ENCODE measurements at regions not wholly inside any gene's neighbourhood (a gene's known extent, or its start where the extent isn't known, plus 50 kb on each side); places are given as distances from the start of the nearest gene placed in this dataset.

DNA sequence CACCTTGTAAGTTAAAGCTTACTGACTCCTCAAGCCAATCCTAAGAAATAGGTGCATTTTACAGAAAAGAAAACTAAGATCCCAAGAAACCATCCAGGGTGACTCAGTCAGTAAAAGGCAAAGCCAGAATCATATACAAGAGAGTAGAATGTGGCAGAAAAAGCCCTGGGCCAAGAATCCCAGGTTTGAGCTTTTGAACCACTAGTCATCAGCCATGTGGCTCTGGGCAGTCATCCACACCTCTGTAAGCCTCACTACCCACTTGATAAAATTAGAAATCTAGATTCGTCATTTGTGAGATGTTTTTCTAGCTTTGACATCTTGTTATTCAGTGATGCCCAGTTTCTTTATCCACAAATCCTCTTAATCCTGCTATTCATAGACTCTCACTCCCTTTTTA, 122.2 kb upstream of the PDE5A start:
- Histone ChIP-seq H3K4me3 (replicated peaks in 1 of 3; ENCODE audit: insufficient read depth in 1 of 3, low read depth in 1 of 3, low read length in 3 of 3) (no peak overlapping the region), H3K79me2 (ENCODE audit: control insufficient read depth, insufficient read depth, low read length) (no peaks in the 10 kb centered on the region), H4K20me1 (replicated peaks; ENCODE audit: control insufficient read depth, extremely low read depth, insufficient read depth, low read length) (no peaks in the 10 kb centered on the region), H3K9ac (replicated peaks; ENCODE audit: extremely low read depth, insufficient read depth, low read length) (no peak overlapping the region), H2AFZ (ENCODE audit: low read depth, low read length) (no peak overlapping the region), H3K4me1 (ENCODE audit: control insufficient read depth, extremely low read depth, insufficient read depth, low read length) (no peaks in the 10 kb centered on the region), H3K27me3 (ENCODE audit: control insufficient read depth in 2 of 2, insufficient read depth in 2 of 2, low read length in 2 of 2) (peaks cover 2% of the 10 kb centered on the region in 2 experiments), H3K9me1 (replicated peaks; ENCODE audit: control insufficient read depth, extremely low read depth, insufficient read depth, low read length) (no peaks in the 10 kb centered on the region), H3K27ac (ENCODE audit: insufficient read depth, low read depth, low read length) (no peak overlapping the region), H3K9me3 (replicated peaks; ENCODE audit: control insufficient read depth, insufficient read depth, low read length) (no peaks in the 10 kb centered on the region), H3K36me3 (ENCODE audit: control insufficient read depth in 2 of 2, extremely low read depth in 1 of 2, insufficient read depth in 2 of 2, low read length in 2 of 2) (no peaks in the 10 kb centered on the region), H3K4me2 (ENCODE audit: insufficient read depth, low read length) (no peak overlapping the region)
- ChIA-PET CTCF (interaction anchor here (0.7 to 2.1 kb wide), 6 partner anchors 10 to 1417 kb away, joined by 3 to 10 read pairs (median 3); partner anchors contain the start of gene PDE5A), POLR2A (interaction anchor here (0.6 kb wide), 1 partner anchor 13 kb away, joined by 3 read pairs; no protein-coding TSS in a partner anchor)
- intact Hi-C loops (cut with micrococcal nuclease) = no loop called here
- no TSS peak for BruUV-seq (replicated peaks)
- DNase-seq (ENCODE audit: low read depth, low spot score) (no peak), FAIRE-seq (no peak)
- dilution Hi-C loops (cut with MboI; ENCODE audit: extremely low pct_ligation_motif_present, low sequenced_read_pairs) = no loop called here
- TF ChIP-seq GATA2 (IDR thresholded peaks at IDR 0.05; ENCODE audit: insufficient read depth, insufficient read length, low read depth, low read length) = no peak
- no peak for TF ChIP-seq EZH2 (IDR thresholded peaks at IDR 0.05; ENCODE audit: borderline replicate concordance, low read depth, low read length, severe bottlenecking)
- no peak for TF ChIP-seq MYC (IDR thresholded peaks at IDR 0.05; ENCODE audit: low read depth, low read length)
- TF ChIP-seq, protein P1, sequence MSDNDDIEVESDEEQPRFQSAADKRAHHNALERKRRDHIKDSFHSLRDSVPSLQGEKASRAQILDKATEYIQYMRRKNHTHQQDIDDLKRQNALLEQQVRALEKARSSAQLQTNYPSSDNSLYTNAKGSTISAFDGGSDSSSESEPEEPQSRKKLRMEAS (IDR thresholded peaks at IDR 0.05; ENCODE audit: insufficient read depth, insufficient read length) = no peak
- TF ChIP-seq, protein P2, sequence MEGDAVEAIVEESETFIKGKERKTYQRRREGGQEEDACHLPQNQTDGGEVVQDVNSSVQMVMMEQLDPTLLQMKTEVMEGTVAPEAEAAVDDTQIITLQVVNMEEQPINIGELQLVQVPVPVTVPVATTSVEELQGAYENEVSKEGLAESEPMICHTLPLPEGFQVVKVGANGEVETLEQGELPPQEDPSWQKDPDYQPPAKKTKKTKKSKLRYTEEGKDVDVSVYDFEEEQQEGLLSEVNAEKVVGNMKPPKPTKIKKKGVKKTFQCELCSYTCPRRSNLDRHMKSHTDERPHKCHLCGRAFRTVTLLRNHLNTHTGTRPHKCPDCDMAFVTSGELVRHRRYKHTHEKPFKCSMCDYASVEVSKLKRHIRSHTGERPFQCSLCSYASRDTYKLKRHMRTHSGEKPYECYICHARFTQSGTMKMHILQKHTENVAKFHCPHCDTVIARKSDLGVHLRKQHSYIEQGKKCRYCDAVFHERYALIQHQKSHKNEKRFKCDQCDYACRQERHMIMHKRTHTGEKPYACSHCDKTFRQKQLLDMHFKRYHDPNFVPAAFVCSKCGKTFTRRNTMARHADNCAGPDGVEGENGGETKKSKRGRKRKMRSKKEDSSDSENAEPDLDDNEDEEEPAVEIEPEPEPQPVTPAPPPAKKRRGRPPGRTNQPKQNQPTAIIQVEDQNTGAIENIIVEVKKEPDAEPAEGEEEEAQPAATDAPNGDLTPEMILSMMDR (IDR thresholded peaks at IDR 0.05; ENCODE audit: extremely low read depth in 1 of 2, insufficient read depth in 1 of 2, low read depth in 1 of 2, low read length in 2 of 2) = no peak
- no peak for TF ChIP-seq POLR2A (IDR thresholded peaks at IDR 0.05; ENCODE audit: low read depth, low read length)
- TF ChIP-seq POLR2AphosphoS5 (IDR thresholded peaks at IDR 0.05; ENCODE audit: insufficient read depth, low read depth, low read length) = no peak
- TF ChIP-seq FOS (IDR thresholded peaks at IDR 0.05; ENCODE audit: borderline replicate concordance, insufficient read depth, low read length) = no peak
- no peak for TF ChIP-seq JUN (IDR thresholded peaks at IDR 0.05; ENCODE audit: borderline replicate concordance, insufficient read depth, insufficient read length, low read depth)
